H7 (cell line): ENCODE measurements at regions not wholly inside any gene's neighbourhood (a gene's known extent, or its start where the extent isn't known, plus 50 kb on each side); places are given as distances from the start of the nearest gene placed in this dataset.

Source experiments
- DNase-seq: peaks from one replicate; pipeline ENCODE4 v3.0.0; 2012
- H3K27me3 ChIP-seq: 2 replicates; pipeline ENCODE4 v1.6.0; 2011; ENCODE audit warnings: mild to moderate bottlenecking, low read length; ENCODE audit not compliant: control insufficient read depth, insufficient read depth
- H3K36me3 ChIP-seq: replicated peaks from 2 replicates; pipeline ENCODE4 v1.5.1; 2011; ENCODE audit warnings: low read length; ENCODE audit not compliant: control insufficient read depth, insufficient read depth
- H3K4me3 ChIP-seq: 2 replicates; pipeline ENCODE4 v1.5.1; 2011; ENCODE audit warnings: low read depth, mild to moderate bottlenecking, control low read depth, low read length, moderate library complexity; ENCODE audit not compliant: insufficient read depth

DNA sequence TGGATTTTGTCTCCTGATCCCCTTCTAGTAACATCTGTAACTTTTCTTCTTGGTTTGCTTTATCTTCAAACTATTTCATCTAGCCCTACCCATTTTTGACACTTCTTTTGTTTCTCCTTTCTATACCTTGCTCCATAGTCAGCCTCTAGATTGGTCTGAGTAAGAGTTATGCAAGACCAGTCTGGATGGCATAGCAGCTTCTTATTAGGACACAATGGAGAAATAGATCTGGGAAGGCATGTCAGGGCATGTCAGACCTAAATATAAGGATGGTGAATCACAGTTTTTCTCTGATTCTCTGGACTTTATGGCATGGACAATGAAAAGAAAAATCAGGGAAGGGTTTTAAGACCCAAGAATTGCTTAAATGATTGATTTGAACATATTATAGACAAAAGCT lies 452.5 kb downstream of the RAP2B start:
- no peaks in the 10 kb centered on the region for H3K36me3 ChIP-seq
- H3K27me3 ChIP-seq = no peaks in the 10 kb centered on the region
- H3K4me3 ChIP-seq = no peak overlapping the region
- DNase-seq = no peak

DNA sequence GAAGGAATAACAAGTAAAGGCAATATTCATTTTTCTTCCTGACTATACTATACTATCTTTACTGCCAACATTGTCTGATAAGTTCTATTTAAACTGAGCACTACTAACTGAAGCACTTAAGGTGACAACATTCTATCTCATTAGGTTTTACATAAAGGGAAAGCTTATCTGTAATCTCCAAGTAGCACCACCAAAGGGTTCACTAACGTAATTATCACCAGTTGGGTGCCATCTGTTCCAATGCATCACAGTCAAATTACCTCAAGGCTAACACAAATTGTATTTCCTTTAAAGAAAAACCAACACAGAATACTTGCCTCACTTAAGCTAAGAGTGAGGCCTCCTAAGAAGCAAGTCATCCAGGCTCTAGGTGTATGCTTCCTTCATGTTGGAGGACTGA lies 453.8 kb downstream of the RAP2B start:
- DNase-seq = no peak
- no peaks in the 10 kb centered on the region for H3K27me3 ChIP-seq
- H3K4me3 ChIP-seq = no peak overlapping the region
- no peaks in the 10 kb centered on the region for H3K36me3 ChIP-seq

DNA sequence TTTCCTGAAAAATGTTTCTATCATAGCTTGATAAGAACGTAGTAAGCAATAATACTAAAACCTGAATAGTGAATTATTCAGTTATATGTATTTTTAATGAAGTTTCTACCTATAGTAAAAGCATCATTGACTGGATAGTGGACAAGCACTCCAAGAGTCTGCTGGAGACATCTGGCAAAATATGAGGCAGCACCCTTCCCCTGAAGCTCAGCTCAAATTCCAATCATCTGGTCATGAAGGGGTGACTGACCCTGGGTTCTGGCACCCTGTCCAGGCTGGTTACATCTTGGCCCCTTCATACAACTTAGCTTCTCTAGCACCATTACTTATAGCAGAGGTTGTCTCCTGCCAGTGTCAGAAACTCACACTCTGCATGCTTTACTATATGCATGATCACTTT lies 455.4 kb downstream of the RAP2B start:
- no peak for DNase-seq
- no peaks in the 10 kb centered on the region for H3K27me3 ChIP-seq
- H3K36me3 ChIP-seq = no peaks in the 10 kb centered on the region
- H3K4me3 ChIP-seq = no peak overlapping the region

- H3K27me3 ChIP-seq = no peaks in the 10 kb centered on the region
- no peak for DNase-seq
- H3K36me3 ChIP-seq = no peaks in the 10 kb centered on the region
- H3K4me3 ChIP-seq = no peak overlapping the region
Observed at GRCh38 chr3:153618176-153618575, 456.1 kb downstream of the RAP2B start.

GRCh38 chr3:153619268-153619667 lies 457.2 kb downstream of the RAP2B start:
- Histone ChIP-seq H3K4me3 (no peak overlapping the region), H3K27me3 (no peaks in the 10 kb centered on the region), H3K36me3 (no peaks in the 10 kb centered on the region)
- DNase-seq = no peak

GRCh38 chr3:153621953-153622352 lies 459.9 kb downstream of the RAP2B start:
- Histone ChIP-seq H3K36me3 (no peaks in the 10 kb centered on the region), H3K4me3 (no peak overlapping the region), H3K27me3 (no peaks in the 10 kb centered on the region)
- no peak for DNase-seq

DNA sequence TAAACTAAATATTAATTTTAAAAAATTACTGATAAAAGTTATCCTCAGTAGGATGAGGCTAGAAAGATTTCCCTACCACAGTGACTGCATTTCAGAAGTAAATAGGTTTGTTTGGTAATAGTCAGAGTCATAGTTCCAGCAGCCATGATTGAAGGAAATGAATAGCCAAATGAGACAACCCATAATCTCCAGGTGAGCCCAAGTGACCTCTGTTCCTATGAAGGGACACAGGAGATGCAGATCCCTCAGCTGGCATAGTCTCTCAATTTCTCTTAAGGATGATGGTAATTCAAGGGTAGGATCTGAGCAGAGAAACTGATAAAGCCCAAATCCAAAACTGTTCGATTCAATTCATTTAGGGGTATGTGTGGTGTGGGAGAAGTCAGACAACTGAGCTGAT lies 461.8 kb downstream of the RAP2B start:
- Histone ChIP-seq H3K4me3 (no peak overlapping the region), H3K27me3 (no peaks in the 10 kb centered on the region), H3K36me3 (no peaks in the 10 kb centered on the region)
- no peak for DNase-seq

DNA sequence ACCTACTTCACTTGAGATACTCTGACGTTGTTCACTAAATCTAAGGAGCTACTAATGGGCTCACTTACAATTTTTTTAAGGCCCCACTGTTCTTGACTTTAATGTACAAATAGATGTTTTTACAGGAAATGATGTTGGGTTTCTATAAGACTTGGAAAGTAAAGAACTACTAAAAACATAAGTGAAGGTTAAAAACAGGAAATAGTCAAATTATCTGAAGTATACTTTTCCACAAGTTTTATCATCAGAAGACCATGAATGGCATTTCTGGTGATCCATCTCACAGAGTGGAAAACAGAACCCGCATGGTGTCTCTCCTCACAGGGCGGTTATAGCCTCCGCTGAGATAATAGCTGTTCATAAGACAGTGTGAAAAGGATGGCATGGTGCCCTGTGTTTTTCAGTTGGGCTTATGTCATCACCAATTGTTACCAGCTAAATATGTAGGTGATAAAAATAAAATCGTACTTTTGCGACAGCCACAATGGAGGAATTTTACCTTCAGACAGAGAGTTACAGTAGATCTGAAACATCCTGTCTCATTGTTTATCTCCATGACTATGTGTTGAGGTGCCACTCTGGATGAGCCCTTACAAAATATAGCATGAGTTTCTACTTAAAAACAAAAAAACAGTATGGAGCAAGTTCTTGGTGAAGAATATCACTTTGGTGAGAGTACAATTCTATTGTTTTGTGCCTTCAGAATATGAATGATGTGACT lies 462.4 kb downstream of the RAP2B start:
- no peaks in the 10 kb centered on the region for H3K36me3 ChIP-seq
- no peak overlapping the region for H3K4me3 ChIP-seq
- no peak for DNase-seq
- no peaks in the 10 kb centered on the region for H3K27me3 ChIP-seq

GRCh38 chr3:153625506-153625905 lies 463.5 kb downstream of the RAP2B start:
- DNase-seq = no peak
- Histone ChIP-seq H3K36me3 (no peaks in the 10 kb centered on the region), H3K4me3 (no peak overlapping the region), H3K27me3 (no peaks in the 10 kb centered on the region)

GRCh38 chr3:153626158-153626557 lies 464.1 kb downstream of the RAP2B start:
- DNase-seq = no peak
- H3K36me3 ChIP-seq = no peaks in the 10 kb centered on the region
- no peaks in the 10 kb centered on the region for H3K27me3 ChIP-seq
- H3K4me3 ChIP-seq = no peak overlapping the region

- no peak for DNase-seq
- Histone ChIP-seq H3K4me3 (no peak overlapping the region), H3K36me3 (no peaks in the 10 kb centered on the region), H3K27me3 (no peaks in the 10 kb centered on the region)
Observed at GRCh38 chr3:153628591-153628990, 466.6 kb downstream of the RAP2B start.

GRCh38 chr3:153629148-153629547 lies 467.1 kb downstream of the RAP2B start:
- DNase-seq = no peak
- no peak overlapping the region for H3K4me3 ChIP-seq
- no peaks in the 10 kb centered on the region for H3K36me3 ChIP-seq
- no peaks in the 10 kb centered on the region for H3K27me3 ChIP-seq

DNA sequence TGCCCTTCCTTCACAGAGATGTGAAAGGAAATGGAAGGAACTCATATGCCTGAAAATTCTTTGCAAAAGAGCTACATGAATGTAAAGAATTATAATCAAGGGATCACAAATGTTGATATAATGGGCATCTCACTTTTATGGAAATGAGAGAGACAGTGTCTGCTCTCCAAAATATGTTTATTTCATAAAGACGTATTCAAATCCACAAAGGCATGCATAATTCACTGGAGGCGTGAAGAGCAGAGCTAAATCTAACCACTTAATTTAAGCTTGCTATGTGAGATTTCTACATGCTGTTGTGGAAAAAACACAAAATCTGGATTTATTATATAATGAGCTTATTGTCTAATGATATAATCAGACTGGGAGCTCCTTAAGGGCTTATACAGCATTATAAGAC lies 469.1 kb downstream of the RAP2B start:
- no peaks in the 10 kb centered on the region for H3K36me3 ChIP-seq
- no peak for DNase-seq
- no peak overlapping the region for H3K4me3 ChIP-seq
- no peaks in the 10 kb centered on the region for H3K27me3 ChIP-seq

DNA sequence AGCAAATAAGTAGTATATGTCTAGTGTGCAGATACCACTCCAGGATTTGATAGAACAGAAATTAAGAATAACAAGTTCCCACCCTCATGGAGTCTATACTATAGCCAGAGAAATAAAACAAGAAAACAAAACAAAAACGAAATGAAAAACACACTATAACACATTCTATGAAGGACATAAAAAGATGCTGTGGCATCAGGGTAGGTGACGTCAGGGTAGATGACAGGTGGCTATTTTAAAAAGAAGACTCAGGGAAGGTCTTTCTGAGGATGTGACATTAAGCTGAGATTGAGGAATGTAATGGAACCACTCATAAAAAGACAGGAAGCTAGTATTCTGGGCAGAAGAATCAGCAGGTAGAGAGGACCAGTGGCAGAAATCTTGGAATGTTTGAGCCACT lies 469.6 kb downstream of the RAP2B start:
- no peak overlapping the region for H3K4me3 ChIP-seq
- H3K36me3 ChIP-seq = no peaks in the 10 kb centered on the region
- no peaks in the 10 kb centered on the region for H3K27me3 ChIP-seq
- no peak for DNase-seq

GRCh38 chr3:153633407-153633806 lies 471.4 kb downstream of the RAP2B start:
- Histone ChIP-seq H3K36me3 (no peaks in the 10 kb centered on the region), H3K27me3 (no peaks in the 10 kb centered on the region), H3K4me3 (no peak overlapping the region)
- no peak for DNase-seq

DNA sequence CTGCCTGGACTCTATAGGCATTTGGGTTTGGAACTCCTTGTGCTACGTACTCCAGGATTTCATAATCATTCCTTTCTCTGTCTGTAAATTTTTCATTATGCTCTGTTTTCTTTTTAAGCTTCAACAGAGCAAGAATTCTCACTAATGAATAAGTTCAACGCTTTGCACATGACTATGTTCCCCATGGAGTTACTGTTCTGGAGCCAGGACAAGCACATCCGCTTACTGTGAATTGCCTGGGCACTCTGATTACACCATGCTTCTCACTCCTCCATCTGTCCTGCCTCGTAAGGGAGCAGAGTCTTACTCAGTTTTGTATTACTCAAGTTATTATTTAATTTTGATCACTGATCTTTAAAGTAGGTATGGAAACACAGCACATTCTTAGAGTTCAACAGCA lies 472.7 kb downstream of the RAP2B start:
- H3K36me3 ChIP-seq = no peaks in the 10 kb centered on the region
- DNase-seq = no peak
- H3K27me3 ChIP-seq = no peaks in the 10 kb centered on the region
- H3K4me3 ChIP-seq = no peak overlapping the region
